ENCODE measurements at regions not wholly inside any gene's neighbourhood (a gene's known extent, or its start where the extent isn't known, plus 50 kb on each side); places are given as distances from the start of the nearest gene placed in this dataset.

GRCh38 chr1:78715181-78715661 is 65.6 kb downstream of the IFI44 start:
- no peak overlapping the region for H3K4me3 ChIP-seq (ENCODE audit: low read depth, low read length)
- TF ChIP-seq CTCF (IDR thresholded peaks at IDR 0.05; ENCODE audit: borderline replicate concordance, insufficient read depth, low read depth, low read length): no peak

GRCh38 chr1:78716186-78716585 is 66.6 kb downstream of the IFI44 start:
- no peak overlapping the region for H3K4me3 ChIP-seq (ENCODE audit: low read depth, low read length)
- TF ChIP-seq CTCF (IDR thresholded peaks at IDR 0.05; ENCODE audit: borderline replicate concordance, insufficient read depth, low read depth, low read length): no peak

- TF ChIP-seq CTCF (IDR thresholded peaks at IDR 0.05; ENCODE audit: borderline replicate concordance, insufficient read depth, low read depth, low read length): no peak
- H3K4me3 ChIP-seq (ENCODE audit: low read depth, low read length): no peak overlapping the region
These were observed 68.9 kb downstream of the IFI44 start for GRCh38 chr1:78718566-78718965.

- no peak overlapping the region for H3K4me3 ChIP-seq (ENCODE audit: low read depth, low read length)
- TF ChIP-seq CTCF (IDR thresholded peaks at IDR 0.05; ENCODE audit: borderline replicate concordance, insufficient read depth, low read depth, low read length): no peak
These were observed 71.5 kb downstream of the IFI44 start for GRCh38 chr1:78721136-78721535.

GRCh38 chr1:78722105-78722504 is 72.5 kb downstream of the IFI44 start:
- no peak overlapping the region for H3K4me3 ChIP-seq (ENCODE audit: low read depth, low read length)
- TF ChIP-seq CTCF (IDR thresholded peaks at IDR 0.05; ENCODE audit: borderline replicate concordance, insufficient read depth, low read depth, low read length): no peak

- H3K4me3 ChIP-seq (ENCODE audit: low read depth, low read length): no peak overlapping the region
- no peak for TF ChIP-seq CTCF (IDR thresholded peaks at IDR 0.05; ENCODE audit: borderline replicate concordance, insufficient read depth, low read depth, low read length)
These were observed 72.9 kb downstream of the IFI44 start for GRCh38 chr1:78722521-78722920.

- no peak overlapping the region for H3K4me3 ChIP-seq (ENCODE audit: low read depth, low read length)
- no peak for TF ChIP-seq CTCF (IDR thresholded peaks at IDR 0.05; ENCODE audit: borderline replicate concordance, insufficient read depth, low read depth, low read length)
These were observed 73.3 kb downstream of the IFI44 start for GRCh38 chr1:78722947-78723346.
